HG03196 (cell line): ENCODE measurements at regions not wholly inside any gene's neighbourhood (a gene's known extent, or its start where the extent isn't known, plus 50 kb on each side); places are given as distances from the start of the nearest gene placed in this dataset.
"Not testable (repeated sequence)": the region's sequence is repeated elsewhere in the genome, so short reads cannot be mapped to it uniquely, and the experiment has no call there.

Source experiments
- ATAC-seq: cut with Tn5 transposase; IDR thresholded peaks from one replicate; pipeline ENCODE4 v1.9.1; 2021; ENCODE audit not compliant: unreplicated experiment

DNA sequence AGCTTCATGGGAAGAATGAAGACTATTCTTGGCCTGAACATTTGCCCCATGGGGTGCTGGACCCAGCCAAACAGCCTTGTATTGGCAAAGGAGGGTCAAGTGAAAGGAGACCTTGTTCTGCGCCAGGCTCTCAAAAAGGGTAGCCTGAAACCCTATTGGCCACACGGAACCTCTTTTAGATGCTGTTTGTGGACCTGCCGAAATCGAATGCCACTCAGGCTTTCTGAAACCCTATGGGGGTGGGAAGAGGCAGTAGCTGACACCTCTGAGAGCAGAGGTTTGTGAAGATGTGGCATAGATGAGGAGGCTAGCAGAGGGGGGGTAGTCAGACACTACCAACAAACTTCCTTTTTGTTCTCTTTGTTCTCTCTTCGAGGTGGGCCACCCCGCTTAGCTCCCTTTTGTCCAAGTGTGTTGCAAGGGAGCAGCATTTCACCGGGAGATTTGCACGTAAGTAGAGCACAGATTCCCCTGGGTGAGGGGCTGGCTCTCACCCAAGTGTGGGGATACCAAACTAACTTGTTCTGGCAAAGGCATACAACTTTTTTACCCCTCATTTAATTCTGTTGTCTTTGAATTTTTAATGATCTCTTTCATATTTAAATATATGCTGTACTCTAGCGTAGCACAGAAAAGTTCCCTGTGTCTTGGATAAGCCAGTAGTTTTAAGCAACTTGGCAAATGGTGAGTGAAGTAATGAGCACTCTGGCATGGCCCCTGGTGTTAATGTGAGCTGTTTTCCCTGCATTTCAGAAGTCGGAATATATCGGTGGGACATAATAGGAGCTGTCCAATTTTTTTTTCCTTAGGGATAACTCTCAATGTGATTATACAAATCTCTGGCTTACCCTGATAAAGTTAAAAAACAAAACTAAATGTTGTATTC, 107.7 kb downstream of the SEPTIN7 start:
- no peak for ATAC-seq

DNA sequence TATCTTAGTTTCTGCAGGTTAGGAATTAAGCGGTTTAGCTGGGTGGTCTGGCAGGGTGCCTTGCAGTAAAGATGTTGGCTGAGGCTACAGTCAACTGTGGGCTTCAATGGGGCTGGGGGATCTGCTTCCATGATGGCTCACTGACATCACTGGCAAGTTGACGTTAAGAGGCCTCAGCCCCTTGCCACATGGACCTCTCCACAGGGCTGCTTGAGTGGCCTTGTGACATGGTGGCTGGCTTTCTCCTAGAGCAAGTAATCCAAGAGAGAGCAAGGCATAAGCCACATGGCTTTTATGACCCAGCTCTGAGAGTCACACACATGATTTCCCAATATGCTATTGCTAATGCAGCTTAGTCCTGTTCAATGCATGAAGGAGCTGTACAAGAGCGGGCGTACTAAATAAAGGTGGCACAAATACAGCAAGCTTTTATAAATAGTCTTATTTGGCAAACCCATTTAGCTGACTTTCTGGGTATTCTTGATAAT, 109.1 kb downstream of the SEPTIN7 start:
- no peak for ATAC-seq

DNA sequence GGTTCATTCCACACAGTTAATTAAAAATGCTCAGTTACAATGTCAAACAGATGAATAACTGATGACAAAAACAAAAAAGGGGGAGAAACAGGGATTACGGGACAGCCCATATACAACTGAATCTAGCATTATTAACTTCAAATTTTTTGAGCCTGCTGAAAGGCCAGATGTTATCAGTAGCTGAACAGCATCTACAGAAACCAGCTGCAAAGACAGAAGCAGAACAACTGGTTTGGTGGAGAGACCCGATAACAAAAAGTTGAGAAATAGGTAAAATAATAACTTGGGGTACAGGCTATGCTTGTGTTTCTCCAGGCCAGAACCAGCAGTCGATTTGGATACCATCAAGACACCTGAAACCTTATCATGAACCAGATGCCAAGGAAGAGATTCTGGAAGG, 109.8 kb downstream of the SEPTIN7 start:
- ATAC-seq = not testable (repeated sequence)

DNA sequence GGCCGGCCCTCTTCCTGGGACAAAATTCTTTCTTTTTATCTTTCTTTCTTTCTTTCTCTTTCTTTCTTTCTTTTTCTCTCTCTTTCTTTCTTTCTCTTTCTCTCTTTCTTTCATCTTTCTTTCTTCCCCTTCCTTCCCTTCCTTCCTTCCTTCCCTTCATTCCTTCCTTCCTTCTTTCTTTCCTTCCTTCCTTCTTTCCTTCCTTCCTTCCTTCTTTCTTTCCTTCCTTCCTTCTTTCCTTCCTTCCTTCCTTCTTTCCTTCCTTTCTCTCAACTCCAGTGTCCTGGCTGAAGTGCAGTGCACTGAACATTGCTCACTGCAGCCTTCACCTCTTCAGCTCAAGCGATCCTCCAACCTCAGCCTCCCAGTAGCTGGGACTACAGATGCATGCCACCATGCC, 112.5 kb downstream of the SEPTIN7 start:
- not testable (repeated sequence) for ATAC-seq

DNA sequence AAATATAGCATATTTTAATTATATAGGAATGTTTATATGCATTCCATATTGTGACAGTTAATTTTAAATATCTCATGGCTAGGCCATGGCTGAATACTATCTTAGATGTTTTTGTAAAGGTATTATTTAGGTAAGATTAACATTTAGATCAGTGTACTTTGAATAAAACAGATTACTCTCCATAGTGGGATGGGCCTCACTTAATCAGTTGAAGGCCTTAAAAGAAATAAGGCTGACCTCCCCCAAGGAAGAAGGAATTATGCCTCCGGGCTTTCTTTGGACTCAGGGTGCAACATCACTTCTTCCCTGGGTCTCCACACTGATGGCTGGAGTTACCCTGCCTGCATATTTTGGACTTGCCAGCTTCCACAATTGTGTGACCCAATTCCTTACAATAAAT, 113.4 kb downstream of the SEPTIN7 start:
- not testable (repeated sequence) for ATAC-seq

DNA sequence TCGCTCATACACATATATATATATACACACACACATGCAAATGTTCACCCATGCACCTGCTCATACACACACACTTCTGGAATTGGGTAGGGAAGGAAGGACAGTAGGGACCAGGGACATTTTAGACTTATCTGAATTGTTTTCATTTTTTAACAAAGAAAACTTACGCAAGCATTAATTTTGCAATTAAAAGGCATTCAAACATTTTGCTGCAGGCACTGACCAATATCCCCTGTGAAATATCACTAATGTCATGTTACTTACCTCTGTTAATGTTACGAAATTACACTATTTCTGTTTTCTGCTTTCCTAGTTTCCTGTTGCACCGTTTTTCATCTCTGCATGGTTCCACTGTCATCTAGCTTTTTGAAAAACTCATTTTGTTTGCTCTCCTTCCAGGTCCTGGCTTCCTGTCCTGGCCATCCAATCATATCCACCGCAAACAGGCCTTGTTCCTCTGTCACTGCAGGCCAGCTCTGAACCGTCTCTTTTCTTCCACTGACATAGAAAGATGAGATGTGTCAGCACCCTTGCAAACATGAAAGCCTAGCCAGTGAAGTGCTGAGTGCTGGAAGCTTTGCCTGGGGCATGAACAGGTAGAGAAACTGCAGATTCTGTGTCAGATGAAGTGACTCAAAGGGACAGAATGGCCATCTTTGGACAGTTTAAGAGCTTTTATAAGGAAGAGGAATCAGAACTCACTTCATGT, 114.5 kb downstream of the SEPTIN7 start:
- ATAC-seq = not testable (repeated sequence)

DNA sequence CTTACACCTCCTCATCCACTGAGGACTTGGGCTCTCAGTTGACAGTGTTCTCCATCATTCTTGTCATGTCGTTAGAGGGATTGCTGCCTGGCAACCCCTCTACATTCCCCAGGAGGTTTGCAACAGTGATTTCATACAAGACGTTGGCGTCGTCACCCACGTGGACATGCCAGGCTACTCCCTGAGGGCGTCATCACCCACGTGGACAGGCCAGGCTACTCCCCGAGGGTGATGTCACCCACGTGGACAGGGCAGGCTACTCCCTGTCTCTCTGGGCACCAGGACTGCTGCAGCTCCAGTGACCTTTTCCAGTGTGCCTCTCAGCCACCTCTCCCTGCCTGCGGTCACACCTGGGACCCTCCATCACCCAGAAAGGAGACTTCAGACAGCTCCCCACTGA, 117.4 kb downstream of the SEPTIN7 start:
- ATAC-seq = not testable (repeated sequence)

DNA sequence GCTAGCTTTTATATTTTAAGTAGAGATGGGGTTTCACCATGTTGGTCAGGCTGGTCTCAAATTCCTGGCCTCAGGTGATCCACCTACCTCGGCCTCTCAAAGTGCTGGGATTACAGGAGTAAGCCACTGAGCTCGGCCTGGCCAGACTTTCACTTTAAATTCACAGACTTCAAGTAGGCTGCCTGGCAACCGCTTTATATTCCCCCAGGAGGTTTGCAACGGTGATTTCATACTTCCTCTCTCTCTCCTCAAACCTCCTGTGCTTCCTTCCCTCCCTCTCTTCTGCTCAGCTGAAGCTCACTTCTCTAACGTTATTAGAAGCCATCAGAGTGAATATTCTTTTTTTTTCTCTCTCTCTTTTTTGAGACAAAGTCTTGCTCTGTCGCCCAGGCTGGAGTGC, 118.8 kb downstream of the SEPTIN7 start:
- ATAC-seq = peak; percentile 75

DNA sequence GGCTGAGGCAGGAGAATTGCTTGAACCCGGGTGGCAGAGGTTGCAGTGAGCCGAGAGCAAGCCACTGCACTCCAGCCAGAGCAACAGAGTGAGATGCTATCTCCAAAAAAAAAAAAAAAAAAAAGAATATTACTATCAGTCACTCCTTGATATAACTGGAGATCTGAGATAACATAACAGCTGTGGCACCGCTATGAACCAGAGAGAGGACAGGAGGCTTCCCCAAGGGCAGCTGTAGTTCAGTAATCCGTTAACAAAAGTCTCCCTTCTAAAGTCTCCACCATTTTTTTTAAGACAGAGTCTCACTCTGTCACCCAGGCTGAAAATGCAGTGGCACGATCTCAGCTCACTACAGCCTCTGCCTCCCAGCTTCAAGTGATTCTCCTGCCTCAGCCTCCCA, 120.5 kb downstream of the SEPTIN7 start:
- ATAC-seq = not testable (repeated sequence)

DNA sequence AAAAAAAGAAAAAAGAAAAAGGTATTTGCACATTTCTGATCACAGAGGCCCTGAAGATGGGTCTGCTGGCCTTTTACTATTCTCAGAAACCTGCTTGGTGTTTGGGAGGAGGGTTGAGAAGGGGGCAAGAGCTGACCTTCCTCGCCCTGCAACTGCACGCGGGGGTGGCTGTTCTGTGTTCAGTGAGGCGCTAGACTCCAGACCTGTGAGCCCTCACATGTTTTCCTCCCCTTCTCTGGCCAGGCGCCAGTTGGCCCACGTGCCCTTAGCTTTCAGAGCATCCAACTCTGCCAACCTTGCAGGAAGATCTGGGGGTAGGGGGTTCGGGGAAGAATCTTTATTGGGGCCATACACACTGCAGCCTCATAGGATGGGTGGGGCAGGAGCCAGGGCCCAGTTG, 123.8 kb downstream of the SEPTIN7 start:
- not testable (repeated sequence) for ATAC-seq

DNA sequence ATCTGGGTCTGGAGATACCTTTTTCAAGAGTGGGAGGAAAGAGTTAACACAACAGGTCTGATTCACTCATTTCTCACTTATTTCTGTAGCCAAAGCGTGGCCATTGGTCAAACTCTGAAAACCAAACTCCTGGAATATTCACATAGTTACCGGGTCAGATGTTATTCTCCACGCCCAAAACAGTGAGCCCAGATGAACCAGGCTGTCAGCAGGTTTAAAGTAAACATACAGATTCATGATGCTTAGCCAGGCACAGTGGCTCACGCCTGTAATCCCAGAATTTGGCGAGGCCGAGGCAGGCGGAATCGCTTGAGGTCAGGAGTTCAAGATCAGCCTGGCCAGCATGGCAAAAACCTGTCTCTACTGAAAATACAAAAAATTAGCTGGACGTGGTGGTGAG, 126.1 kb downstream of the SEPTIN7 start:
- ATAC-seq = not testable (repeated sequence)

DNA sequence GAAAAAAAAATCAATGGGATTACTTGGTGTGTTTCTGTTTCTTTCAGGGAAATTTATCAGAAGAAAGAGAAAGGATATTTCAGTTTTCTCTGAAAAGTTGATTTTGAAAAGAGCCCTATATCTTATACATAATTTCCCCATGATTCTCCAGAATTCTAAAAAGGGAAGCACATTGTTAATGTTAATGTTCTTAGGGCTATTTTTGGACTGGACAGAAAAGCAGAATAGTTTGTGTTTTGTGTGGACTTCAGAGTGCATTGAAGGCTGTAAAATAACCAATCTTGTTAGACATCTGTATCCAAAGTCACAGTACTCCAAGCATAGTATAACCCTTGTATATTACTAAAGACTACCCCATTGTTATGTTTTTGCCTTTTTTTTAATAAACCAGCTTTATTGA, 130.3 kb downstream of the SEPTIN7 start:
- not testable (repeated sequence) for ATAC-seq

DNA sequence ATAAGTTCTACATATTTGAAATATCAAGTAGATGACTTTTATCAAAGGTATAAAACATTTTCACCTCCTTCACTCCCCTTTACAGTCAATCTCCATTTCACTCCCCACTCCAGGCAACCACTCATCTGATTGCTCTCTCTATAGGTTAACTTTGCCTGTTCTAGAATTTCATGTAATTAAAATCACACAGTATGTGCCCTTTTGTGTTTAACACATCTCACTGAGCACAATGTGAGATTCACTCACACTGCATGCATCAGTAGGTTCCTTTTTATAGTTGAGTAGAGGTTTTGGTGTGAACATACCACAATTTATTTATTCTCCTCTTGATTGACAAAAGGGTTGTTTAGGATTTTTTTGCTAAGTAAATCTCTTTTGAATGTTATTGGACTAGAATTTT, 130.7 kb downstream of the SEPTIN7 start:
- ATAC-seq = not testable (repeated sequence)

DNA sequence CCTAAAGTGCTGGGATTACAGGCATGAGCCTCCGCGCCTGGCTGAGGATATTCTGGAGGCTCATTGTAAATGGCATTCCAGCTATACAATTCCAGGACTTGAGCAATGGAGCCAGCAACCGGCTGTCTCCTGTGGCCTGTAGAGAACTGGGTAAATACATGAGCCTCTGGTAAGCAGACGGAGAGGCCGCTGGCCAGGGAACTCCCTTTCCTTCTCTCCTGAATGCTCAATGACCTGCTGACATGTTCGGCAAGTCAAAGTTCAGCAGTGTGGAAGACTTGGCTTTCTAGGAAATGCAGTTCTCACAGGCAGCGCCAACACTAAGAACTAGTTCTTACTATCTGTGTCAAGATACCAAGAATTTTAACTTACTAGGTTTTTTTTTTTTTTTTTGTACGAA, 139.8 kb downstream of the SEPTIN7 start:
- not testable (repeated sequence) for ATAC-seq

DNA sequence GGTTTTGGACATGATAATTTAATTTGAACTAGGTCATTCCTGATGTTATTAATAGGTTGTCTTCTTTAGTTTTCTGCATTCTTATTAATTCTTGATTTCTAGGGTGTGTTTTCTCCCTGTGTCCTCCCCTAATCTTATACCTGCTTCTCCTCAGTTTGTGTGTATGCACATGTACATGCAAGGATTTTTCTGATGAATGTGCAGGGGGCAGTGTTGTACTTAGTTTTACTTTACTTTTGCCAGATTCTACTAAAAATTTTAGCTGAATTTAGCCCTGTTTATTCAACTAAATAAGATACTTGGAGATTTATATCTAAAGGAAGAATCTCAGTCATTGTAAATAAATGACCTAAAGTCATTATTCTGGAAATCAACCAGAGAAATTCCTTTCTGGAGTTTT, 144.8 kb downstream of the SEPTIN7 start:
- not testable (repeated sequence) for ATAC-seq

DNA sequence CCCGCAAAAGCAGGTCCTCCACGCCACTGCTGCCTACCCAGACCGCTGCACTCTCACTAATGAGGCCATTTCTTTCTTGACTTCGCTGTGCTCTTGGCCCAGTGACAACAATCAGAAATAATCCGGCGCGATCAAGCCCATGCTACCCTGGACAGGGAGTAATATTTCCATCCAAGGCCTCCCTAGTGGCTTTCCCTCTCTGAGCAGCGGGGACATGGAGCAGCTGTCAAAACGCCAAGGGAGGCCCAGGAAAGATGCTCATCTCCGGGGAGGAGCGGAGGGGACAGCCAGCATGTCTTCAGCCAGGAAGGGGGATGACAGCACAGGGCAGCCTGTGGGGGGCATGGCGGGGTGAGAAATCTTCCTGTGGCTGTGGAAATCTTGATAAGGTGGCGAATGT, 154.9 kb downstream of the SEPTIN7 start:
- ATAC-seq = not testable (repeated sequence)

DNA sequence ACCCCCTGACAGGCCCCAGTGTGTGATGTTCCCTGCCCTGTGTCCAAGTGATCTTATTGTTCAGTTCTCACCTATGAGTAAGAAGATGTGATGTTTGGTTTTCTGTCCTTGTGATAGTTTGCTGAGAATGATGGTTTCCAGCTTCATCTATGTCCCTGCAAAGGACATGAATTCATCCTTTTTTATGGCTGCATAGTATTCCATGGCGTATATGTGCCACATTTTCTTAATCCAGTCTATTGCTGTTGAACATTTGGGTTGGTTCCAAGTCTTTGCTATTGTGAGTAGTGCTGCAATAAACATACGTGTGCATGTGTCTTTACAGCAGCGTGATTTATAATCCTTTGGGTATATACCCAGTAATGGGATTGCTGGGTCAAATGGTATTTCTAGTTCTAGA, 156.1 kb downstream of the SEPTIN7 start:
- not testable (repeated sequence) for ATAC-seq

DNA sequence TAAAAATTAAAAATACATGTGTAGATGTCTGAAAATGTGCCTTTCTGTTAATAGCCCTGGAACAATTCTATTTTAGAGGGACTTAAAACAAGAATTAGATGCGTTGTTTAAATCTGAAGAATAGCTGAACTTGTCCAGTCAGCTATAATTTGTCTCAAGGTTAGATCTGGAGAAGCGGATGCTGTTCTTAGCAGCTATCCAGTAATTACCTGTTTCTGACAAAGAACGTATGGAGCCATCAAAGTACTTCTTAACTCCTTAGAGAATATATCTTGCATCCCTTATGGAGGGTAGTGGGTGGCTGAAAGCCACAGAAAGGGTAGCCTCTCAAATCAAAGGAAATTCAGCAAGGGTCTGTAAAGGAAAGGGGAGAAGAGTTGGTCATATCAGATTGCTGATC, 160.4 kb downstream of the SEPTIN7 start:
- not testable (repeated sequence) for ATAC-seq

DNA sequence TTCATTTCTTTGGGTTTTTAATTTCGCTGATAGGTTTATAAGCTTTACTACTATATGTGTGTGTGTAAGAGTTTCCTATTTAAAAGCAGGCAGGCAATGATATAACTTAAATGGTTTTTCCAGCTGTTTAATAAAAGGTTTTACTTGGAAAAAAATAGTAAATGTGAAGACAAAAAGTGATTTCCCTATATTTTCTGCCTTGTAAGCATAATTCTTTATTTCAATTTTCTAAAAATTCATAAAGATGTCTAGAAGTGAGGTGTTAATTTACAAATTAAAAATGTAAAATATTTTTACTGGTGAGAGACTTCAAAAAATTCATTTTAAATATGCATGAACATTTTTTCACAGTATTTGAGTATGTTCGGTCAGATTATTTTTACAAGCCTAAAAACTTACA, 161.8 kb downstream of the SEPTIN7 start:
- not testable (repeated sequence) for ATAC-seq

DNA sequence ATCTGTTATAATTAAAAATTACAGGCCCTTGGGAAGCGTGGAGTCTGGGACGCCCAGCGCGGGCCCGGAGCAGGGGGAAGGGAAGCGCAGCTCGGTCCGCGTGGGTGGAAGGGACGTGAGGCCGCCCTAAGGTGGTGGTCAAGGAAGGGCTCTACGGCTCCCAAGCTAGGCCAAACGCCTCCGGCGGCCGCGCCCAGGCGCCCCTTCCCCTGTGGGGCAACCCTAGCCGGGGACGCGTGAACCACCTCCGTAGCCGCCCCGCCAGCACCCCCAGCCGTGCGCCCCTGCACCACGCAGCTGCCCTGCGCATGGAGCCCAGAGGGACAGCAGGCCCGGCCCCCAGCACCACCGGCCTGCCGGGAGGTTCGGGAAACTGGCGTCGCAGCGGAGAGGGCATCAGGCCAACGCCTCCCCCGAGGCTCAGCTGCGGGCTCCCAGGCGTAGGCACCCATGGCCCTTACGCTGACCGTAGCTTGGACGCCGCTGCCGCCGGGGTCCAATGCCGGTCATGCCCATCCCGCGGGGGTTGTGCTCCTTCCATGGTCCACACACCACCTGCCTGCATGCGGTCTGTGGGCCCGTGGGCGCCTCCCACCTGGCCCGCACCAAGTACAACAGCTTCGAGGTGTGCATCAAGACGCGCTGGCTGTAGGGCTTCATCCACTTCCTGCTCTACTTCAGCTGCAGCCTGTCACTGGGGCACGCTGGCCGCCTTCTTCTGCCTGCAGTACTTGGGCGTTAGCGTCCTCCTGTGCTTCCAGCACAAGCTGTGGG, 166.7 kb downstream of the SEPTIN7 start:
- no peak for ATAC-seq
